Omental fat pad (tissue), 1 donor: ENCODE measurements at regions not wholly inside any gene's neighbourhood (a gene's known extent, or its start where the extent isn't known, plus 50 kb on each side); places are given as distances from the start of the nearest gene placed in this dataset.
"Not testable (repeated sequence)": the region's sequence is repeated elsewhere in the genome, so short reads cannot be mapped to it uniquely, and the experiment has no call there.

ENCODE experiments used
- ATAC-seq: fragments of 150-250 bp; one replicate; pipeline ENCODE4 v1.9.1; 2016; ENCODE audit warnings: mild to moderate bottlenecking, moderate library complexity; ENCODE audit not compliant: low FRiP score
- DNase-seq: peaks from one replicate; pipeline ENCODE4 v3.0.0-alpha.2; 2019; ENCODE audit warnings: low spot score

- ATAC-seq, DNase-seq: not testable (repeated sequence)
Observed at GRCh38 chr2:87654136-87654814, 93.6 kb upstream of the PLGLB2 start.

- not testable (repeated sequence) for ATAC-seq, DNase-seq
Observed at GRCh38 chr2:87657915-87658314, 90.0 kb upstream of the PLGLB2 start.

DNA sequence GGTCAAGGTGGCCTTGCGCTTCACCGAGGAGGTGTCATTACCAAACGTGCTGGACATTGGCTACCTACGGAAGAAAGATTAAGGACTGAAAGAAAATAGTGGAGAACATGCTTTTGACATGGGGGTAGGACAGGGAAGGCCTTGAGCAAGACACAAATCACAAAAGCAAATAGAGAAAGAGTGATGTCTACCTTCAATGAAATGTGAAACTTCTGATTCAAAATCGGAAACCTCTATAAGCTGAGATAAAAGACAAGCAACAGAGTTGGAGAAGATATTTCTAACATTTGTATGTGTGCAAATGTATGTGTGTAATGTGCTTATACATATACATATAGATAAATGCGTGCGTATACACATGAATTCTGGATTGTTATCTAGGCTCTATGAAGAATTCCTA, 89.5 kb upstream of the PLGLB2 start:
- not testable (repeated sequence) for DNase-seq

GRCh38 chr2:87658976-87659375, 88.9 kb upstream of the PLGLB2 start:
- DNase-seq, ATAC-seq: not testable (repeated sequence)

More for the DNA sequence above, 89.5 kb upstream of the PLGLB2 start:
- ATAC-seq = not testable (repeated sequence)

DNA sequence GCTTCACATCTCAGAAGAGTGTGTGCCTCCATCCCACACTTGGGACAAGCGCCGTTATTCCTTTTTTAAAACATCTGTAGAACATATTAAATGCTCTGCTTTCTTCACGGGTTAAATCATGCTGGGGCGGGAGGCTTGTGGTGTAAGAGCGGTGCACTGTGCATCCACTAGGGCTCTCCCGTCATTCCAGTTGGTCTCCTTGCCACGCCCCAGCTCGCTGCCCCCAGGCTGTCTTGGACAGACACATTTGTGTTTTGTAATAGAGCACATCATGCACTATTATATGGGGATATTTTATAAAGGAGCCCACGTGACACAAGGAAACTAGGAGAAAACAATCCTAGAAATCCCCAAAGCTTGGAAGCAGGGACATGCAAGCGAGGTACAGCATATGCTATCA, 87.7 kb upstream of the PLGLB2 start:
- ATAC-seq, DNase-seq: not testable (repeated sequence)

- ATAC-seq, DNase-seq: not testable (repeated sequence)
Observed at GRCh38 chr2:87662316-87663290, 85.3 kb upstream of the PLGLB2 start.

DNA sequence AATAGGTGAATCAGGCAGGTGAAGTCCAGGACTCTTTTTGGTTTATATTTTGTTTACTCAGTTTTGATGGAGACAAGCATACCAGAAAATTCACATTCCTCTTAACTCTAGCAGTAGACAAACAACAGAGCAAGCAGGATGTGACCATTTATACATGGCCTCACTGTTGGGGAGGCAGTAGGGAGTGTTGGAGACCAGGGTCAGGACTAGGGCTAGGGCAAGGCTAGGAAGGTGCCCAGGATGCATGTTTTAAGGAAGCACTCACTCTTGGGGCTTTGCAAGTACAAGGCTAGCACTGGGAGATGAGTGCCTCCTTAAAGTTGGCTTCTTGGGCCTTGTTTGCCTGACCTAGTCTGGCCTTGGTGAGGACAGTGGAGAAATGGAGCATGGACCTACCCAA, 84.5 kb upstream of the PLGLB2 start:
- ATAC-seq = not testable (repeated sequence)

GRCh38 chr2:87667027-87667426, 80.9 kb upstream of the PLGLB2 start:
- not testable (repeated sequence) for ATAC-seq

More for the DNA sequence above, 84.5 kb upstream of the PLGLB2 start:
- DNase-seq = not testable (repeated sequence)

DNA sequence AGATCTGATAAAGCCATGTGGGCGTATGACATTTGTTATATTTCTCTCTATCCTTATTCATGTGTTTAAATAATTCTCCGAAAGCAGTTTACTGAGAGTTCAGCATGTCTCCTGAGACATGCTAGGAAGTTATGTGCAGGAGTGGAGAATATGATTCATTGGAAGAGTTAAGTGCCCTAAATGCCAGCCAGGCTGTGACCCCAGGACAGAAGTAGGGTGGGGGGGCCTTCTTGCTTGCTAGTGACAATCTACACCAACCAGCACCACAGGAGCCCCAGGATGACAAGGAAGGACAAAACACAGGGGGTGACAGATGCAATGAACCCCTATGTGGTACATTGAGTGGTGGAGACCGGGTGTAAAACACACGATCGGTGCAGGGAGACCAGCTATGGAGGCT, 79.5 kb upstream of the PLGLB2 start:
- not testable (repeated sequence) for DNase-seq, ATAC-seq

More at GRCh38 chr2:87667027-87667426, 80.9 kb upstream of the PLGLB2 start:
- DNase-seq = not testable (repeated sequence)

- DNase-seq, ATAC-seq: not testable (repeated sequence)
Observed at GRCh38 chr2:87669633-87670231, 78.2 kb upstream of the PLGLB2 start.

DNA sequence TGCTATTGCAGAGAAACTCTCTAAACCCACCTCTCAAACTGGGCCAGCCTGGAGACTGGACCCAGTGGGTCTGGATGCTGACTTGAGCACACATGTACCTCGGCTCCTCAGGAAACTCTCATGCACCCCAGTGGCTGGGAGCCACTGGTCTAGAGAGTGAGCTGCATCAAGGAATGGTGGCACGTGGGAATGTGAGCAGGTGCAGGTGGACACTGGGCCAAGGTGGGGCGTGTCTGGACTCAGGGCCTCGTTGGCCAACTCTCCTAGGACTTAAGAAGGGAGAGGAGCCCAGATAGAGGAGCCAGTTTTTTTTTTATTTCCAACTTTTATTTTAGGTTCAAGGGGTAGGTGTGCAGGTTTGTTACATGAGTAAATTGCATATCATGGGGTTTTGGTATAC, 75.5 kb upstream of the PLGLB2 start:
- ATAC-seq, DNase-seq: not testable (repeated sequence)

GRCh38 chr2:87674729-87675128, 73.2 kb upstream of the PLGLB2 start:
- DNase-seq, ATAC-seq: not testable (repeated sequence)

DNA sequence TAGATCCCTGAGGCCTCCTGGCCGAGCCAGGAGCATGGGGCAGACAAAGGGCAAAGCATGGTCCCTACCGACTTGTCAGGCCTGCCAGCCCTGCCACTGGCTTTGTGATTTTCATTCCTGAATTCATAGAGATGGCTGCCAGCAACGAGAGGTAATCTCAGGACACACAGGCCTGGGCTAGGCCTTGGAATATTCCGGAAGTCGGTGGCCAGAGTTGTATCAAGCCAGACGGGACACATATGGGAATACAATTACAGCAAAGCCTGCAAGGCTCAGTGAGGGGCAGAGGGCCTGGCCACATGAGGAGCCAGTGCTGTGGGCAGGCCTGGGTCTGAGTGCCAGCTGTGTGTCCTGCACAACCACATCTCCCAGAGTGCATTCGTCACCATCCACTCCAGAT, 72.4 kb upstream of the PLGLB2 start:
- not testable (repeated sequence) for DNase-seq, ATAC-seq

- not testable (repeated sequence) for ATAC-seq, DNase-seq
Observed at GRCh38 chr2:87677421-87677923, 70.4 kb upstream of the PLGLB2 start.

GRCh38 chr2:87678742-87679173, 69.1 kb upstream of the PLGLB2 start:
- not testable (repeated sequence) for ATAC-seq

DNA sequence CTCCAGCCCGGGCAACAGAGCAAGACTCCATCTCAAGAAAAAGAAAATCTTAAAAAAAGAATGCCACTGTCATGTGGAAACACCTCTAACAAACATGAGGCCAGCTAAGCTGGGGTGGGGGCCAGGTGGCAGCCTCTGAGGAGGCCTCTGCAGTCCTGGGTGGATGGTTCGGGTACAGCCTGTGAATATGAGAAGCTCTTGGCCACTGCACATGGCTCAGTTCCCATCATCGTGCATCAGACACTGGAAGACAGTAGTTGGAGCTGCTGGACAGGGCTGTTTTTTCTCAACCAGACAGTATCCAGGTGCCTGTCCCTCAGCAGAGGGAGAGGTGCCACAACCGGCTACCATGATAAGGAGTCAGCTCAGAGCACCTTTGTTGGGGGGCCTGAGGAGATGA, 67.9 kb upstream of the PLGLB2 start:
- DNase-seq, ATAC-seq: not testable (repeated sequence)

More at GRCh38 chr2:87678742-87679173, 69.1 kb upstream of the PLGLB2 start:
- not testable (repeated sequence) for DNase-seq

DNA sequence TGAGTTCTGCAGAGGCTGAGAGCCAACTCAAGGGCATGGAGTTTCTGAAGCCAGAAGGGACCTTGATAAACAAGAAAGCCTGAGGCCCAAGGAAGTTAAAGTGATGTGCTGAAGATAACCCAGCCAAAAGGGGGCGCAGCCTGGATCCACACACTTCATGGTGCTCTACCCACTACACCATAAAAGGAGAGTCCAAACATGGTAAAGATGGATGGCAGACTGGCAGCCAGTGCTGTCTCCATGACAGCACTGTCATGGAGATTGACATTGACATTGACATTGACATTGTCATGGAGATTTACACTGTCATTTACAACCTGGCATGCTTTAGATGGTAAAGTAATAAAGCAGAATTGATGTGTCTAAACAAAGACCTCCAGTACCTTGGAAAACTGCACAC, 67.2 kb upstream of the PLGLB2 start:
- DNase-seq, ATAC-seq: not testable (repeated sequence)

DNA sequence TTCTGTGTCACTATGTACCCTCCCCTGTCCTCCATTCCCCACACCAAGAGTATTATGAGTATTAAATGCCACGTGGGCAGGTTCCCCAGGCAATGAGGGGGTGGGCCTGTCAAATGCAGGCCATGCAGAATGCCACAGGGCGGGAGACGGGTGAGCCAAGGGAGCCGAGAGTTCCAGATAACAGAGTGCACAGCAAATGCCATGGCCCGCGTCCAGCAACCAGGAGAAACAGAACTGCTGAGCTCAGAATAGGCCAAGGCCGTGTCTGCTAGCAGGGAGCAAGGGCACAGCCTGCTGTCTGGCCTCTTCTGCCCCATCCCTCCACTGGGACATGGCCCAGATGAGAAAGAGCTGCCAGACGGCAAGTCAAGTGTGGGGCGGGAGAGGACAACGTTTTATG, 64.4 kb upstream of the PLGLB2 start:
- peak; percentile 75 for ATAC-seq
- DNase-seq = not testable (repeated sequence)

GRCh38 chr2:87683961-87684360, 63.9 kb upstream of the PLGLB2 start:
- ATAC-seq, DNase-seq: not testable (repeated sequence)
